CD4-positive, alpha-beta T cell treated with Interleukin-15 for 4 hours (primary cell): ENCODE measurements at regions not wholly inside any gene's neighbourhood (a gene's known extent, or its start where the extent isn't known, plus 50 kb on each side); places are given as distances from the start of the nearest gene placed in this dataset.
"Not testable (repeated sequence)": the region's sequence is repeated elsewhere in the genome, so short reads cannot be mapped to it uniquely, and the experiment has no call there.

Source experiments
- DNase-seq: peaks from one replicate; pipeline ENCODE4 v3.0.0-alpha.2; 2020; ENCODE audit warnings: low spot score

DNA sequence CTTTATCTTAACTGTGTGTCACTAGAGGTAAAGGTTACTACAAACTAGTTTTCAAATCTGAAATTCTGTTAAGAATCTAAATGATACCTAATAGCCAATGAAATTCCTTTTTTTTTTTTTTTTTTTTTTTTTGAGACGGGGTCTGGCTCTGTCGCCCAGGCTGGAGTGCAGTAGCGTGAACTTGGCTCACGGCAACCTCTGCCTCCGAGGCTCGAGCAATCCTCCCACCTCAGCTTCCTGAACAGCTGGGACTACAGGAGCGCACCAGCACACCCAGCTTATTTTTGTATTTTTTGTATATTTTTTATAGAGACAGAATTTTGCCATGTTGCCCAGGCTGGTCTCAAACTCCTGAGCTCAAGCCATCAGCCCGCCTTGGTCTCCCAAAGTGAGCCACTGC is 160.3 kb upstream of the NEBL start:
- DNase-seq = no peak

DNA sequence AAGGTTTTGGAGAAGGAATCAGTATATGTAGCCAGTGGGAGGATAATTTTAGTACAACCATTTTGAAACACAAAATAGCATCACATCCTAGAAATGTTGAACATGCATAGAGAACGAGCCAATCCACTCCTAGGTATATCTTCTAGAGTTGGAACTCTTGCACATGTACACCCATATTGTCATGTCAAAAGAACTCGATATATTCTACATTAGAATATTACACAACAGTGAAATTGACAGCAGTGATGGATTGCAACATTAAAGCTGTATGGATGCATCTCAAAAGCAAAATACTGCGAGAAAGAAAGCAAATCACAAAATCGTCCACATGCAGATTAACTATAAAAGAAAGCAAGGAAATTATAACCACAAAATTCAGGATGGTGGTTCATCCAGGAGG is 159.3 kb upstream of the NEBL start:
- no peak for DNase-seq

DNA sequence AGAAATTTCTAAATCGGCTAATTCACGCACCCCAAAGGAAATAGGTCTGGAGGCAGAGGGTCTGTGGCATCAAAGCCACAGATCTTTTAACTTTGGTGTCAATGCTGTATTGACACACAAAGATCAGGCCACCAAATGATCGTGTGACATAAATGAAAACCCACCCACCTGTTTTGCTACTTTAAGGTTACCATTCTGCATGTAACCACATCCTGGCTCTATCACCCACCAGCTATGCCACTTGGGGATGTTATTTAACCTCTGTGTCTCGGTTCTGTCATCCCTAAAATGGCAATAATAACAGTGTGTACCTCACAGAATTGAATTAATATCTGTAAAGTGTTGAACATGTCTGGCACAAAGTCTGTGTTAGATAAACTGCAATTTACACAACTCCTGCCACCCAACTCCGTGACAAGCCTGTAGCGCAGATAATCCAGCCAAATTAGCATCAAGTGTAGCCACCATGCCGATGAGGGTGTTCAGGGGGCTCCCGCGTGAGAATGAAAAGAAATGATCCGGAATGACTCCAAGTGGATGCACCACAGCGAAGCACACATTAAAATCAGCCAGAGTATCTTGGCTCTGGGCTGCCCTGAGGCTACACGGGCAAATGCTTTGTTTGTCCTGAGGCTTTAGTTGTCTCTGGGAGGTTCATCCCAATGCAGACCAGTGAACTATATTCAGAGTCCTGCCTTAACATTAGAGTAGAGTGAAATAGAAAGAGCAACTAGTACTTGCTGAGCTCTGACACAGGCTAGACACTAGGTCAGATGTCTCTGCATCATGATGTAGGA is 158.4 kb upstream of the NEBL start:
- no peak for DNase-seq

DNA sequence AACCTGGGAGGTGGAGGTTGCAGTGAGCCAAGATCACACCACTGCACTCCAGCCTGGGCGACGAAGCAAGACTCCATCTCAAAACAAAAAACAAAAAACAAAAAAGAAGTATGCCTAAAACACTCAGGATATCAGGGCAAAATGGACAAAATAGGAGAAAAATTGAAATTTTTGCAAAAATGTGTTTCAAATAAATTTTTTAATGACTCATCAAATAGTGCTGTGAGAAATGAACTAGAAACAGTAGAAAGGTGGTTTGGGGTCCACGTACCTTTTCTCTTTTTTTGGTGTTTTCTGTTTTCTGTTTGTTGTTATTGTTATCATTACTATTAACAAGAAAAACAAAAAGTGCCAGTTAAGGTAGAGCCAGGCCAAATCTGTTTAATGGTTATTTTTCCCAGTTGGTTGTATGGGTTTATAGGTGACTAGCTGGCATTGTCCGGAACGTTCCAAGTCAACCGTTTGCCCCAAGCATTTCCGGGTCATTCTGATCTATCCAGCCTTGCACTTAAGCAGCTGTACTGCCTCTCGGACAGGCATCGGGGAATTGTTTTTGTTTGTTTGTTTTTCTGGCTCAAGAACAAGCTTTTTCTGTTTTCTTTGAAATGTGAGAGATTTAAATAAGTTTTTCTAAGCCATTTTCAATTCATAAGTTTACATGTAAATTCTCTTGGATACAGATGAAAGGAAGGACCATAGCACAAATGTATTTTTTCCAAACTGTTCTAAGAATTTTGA is 157.0 kb upstream of the NEBL start:
- DNase-seq = no peak

DNA sequence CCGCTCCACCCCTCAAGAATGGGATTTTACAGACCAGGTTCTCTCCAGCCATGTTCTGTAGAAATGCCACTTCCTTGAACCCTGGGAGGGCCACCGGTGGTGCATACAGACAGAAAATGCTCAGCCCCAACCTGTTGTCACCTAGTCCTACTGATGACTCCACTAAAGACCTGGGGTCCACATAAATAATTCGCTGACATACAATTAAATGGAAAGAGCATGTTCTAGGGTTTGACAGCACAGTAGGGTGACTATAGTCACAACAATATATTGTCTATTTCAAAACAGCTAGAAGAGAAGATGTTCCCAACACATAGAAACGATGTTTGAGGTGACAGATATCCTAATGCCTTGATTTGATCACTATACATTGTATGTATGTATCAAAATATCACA is 155.6 kb upstream of the NEBL start:
- DNase-seq = no peak

DNA sequence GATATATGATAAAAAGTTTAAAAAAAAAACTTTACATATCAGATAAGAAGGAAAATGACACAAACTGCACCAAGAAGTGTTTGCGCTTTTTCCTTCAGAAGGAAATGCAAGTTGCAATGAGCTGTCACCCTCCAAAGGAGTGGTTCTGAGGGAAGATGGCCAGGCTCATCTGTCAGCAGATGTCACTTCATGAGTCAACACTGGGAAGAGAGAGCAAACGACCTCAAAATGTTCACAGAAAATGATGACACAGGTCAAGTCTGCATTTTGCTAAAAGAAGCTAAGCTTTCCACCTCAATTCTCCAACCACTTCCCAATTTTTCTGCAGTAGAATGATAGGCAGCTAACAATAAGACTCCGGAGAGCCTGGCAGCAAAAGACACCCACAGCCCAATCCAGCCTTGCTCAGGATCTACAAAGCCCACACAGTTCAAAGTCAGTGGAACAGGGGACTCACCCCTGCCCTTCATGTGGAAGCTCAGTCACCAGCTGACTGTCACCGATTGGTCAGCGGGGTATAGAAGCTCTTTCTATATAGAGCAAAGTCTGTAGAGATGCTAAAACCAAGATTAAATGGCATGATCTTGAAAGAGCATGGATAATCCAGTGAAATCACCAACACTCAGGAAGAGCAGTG is 155.1 kb upstream of the NEBL start:
- DNase-seq = no peak

GRCh38 chr10:21049482-21049881 is 152.4 kb upstream of the NEBL start:
- no peak for DNase-seq

DNA sequence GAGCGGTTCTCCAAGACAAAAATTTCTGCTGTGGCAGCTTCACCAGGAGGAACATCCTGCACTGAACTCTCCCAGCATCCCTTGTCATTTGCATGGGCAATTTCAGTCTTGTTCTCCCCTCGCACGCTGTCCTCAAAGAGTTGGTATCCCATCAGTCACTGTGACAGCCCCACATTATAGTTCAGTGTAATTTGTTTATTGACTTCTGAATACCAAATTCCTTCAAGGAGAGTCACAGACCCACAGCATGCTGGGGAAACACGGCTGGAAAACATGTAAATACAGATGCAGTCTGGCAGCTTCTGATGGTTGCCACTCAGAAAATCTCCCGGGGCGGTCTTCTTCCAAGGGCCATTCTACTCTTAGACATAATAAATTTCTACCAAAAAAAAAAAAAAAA is 151.0 kb upstream of the NEBL start:
- no peak for DNase-seq

GRCh38 chr10:21047511-21047910 is 150.4 kb upstream of the NEBL start:
- DNase-seq = no peak

GRCh38 chr10:21047096-21047495 is 150.0 kb upstream of the NEBL start:
- no peak for DNase-seq

DNA sequence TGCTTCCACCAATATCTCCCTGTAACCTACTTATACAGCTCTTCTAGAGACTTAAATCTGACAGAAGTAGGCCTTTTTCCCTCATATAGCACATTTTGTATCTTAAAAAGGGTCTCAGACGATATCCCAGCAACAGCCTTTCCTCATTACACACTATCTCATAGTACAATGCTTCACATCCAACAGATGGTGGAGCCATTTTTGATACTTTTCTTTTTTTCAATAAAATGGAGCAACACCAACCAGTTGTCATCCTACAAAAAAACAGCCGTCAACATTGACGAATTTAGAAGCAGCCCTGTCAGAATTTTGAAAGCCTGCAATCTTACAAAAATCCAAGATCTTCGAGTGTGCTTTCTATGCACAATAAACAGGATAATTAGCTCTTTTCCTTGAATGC is 145.9 kb upstream of the NEBL start:
- DNase-seq = no peak

GRCh38 chr10:21042536-21042935 is 145.4 kb upstream of the NEBL start:
- DNase-seq = no peak

DNA sequence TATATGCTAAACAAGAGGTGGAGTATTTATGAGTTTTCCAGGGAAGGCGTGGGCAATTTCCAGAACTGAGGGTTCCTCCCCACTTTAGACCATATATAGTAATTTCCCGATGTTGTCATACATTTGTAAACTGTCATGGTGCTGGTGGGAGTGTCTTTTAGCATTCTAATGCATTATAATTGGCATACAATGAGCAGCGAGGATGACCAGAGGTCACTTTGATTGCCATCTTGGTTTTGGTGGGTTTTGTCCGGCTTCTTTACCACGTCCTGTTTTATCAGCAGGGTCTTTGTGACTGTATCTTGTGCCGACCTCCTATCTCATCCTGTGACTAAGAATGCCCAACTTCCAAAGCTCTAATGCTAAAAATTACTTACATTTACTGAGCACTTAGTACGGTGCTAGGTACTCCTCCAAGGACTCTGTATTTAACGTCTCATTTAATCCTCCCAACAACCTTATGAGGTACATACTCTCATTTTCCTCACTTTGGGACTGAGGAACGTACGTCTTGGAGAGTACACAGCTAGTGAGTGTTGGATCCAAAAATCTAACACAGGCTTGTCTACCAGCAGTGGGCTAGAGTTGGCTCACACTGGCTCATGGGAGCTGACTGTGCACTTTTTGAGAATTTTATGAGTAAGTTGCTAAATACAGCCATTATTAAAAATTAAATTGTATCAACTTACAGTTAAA is 144.8 kb upstream of the NEBL start:
- DNase-seq = no peak

- DNase-seq = no peak
These were observed 142.6 kb upstream of the NEBL start for GRCh38 chr10:21039721-21040120.

- DNase-seq = no peak
These were observed 139.6 kb upstream of the NEBL start for GRCh38 chr10:21036757-21037156.

DNA sequence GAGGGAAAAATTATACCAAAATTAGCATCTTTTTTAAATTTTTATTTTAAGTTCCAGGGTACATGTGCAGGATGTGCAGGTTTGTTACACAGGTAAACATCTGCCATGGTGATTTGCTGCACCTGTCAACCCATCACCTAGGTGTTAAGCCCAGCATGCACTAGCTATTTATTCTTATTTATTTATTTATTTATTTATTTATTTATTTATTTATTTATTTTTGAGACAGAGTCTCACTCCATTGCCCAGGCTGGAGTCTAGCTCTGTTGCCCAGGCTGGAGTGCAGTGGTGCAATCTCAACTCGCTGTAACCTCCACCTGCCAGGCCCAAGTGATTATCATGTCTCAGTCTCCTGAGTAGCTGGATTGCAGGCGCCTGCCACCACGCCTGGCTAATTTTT is 137.7 kb upstream of the NEBL start:
- not testable (repeated sequence) for DNase-seq

- DNase-seq = no peak
These were observed 137.1 kb upstream of the NEBL start for GRCh38 chr10:21034241-21034640.

DNA sequence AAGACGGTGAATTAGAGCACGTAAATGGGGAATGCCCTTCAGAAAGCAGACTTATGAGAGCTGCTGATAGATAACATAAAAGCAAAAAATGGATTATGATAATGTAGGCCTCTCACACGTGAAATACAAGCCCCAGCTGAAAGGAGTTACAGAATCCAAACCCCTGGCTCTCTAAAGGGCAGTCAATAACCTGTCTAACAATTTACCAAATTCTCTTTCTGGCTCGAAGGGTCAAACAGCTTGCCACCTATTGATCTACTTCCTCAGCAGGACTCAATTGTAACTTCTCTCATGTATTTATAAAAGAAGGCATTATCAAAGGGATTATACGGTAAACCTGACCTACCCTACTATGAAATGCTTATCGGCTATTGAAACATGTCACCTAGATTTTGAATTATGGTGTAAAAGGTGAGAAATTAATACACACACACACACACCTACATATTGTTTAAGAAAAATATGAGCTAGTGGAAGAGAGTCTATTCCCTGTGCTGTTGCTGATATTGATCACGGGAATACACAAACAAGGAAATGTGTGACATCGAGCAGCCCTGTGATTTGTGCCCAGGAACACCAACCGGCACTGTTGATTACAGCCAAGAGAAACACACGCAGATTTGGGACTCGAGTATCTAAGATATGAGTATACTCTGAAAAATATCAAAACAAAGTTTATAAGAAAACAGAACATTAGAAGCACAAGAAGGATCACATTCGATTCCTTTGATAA is 135.6 kb upstream of the NEBL start:
- no peak for DNase-seq

GRCh38 chr10:21031232-21031795 is 134.2 kb upstream of the NEBL start:
- no peak for DNase-seq

- DNase-seq = no peak
These were observed 133.0 kb upstream of the NEBL start for GRCh38 chr10:21030091-21030490.

DNA sequence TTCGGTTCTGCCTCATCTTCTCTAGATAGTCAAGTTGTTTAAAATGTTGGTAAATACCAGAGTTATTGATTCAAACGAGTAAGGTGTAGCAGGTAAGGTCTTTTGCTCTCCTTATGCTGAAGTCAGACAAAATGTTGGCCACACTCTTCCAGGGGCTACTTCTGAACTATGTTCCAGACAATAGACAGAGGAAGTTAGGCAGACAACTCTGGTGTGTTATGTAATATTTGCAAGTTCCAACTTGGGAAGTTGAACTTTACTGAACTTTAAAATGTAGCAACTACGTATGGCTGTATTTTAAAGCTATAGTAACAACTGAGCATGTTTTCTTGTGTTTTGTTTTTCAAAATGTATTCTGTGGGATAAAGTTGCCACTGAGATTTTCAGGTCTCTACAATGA is 125.7 kb upstream of the NEBL start:
- no peak for DNase-seq
